CD4-positive, alpha-beta T cell (primary cell): ENCODE measurements at regions not wholly inside any gene's neighbourhood (a gene's known extent, or its start where the extent isn't known, plus 50 kb on each side); places are given as distances from the start of the nearest gene placed in this dataset.

ENCODE experiments used
- ATAC-seq: fragments of 200-7000 bp; cut with Tn5 transposase; one replicate; pipeline ENCODE4 v1.10.0; 2022; ENCODE audit warnings: mild to moderate bottlenecking; ENCODE audit not compliant: poor library complexity
- CTCF ChIA-PET: fragments of 350-600 bp; sonication (Branson Sonifier 250); formaldehyde crosslinking; loops from one replicate; lab custom pipeline; 2021; ENCODE audit warnings: antibody characterized with exemption, inconsistent platforms; lab: Charles Lee
- POLR2A ChIA-PET: fragments of 350-600 bp; sonication (Branson Sonifier 250); formaldehyde crosslinking; loops from one replicate; lab custom pipeline; 2021; ENCODE audit warnings: antibody characterized with exemption, inconsistent platforms; lab: Charles Lee
- DNase-seq, 14 experiments: peaks; one replicate each; pipeline ENCODE4 v3.0.0-alpha.2; 2013 to 2020; ENCODE audit warnings: mixed read lengths in 2 of 14
- H3K27ac ChIP-seq, 2 donors: one replicate each; pipeline versions ENCODE4 v1.5.1 to v1.7.0; 2013; ENCODE audit warnings: low read length in 2 of 2, low read depth in 1 of 2, mild to moderate bottlenecking in 1 of 2
- H3K27me3 ChIP-seq, 2 experiments: 1 replicate in 1 of 2; 2 replicates in 1 of 2; pipeline versions ENCODE4 v1.6.1 to v1.7.0; 2013; ENCODE audit warnings: low read length in 2 of 2, control low read depth in 1 of 2, mild to moderate bottlenecking in 1 of 2, moderate library complexity in 1 of 2; ENCODE audit not compliant: insufficient read depth in 2 of 2, control insufficient read depth in 1 of 2
- H3K36me3 ChIP-seq: one replicate; pipeline ENCODE4 v1.6.1; 2013; ENCODE audit warnings: low read length, control low read depth; ENCODE audit not compliant: insufficient read depth
- H3K4me1 ChIP-seq: one replicate; pipeline ENCODE4 v1.6.1; 2013; ENCODE audit warnings: low read length, control low read depth; ENCODE audit not compliant: insufficient read depth
- H3K4me3 ChIP-seq: one replicate; pipeline ENCODE4 v1.5.1; 2013; ENCODE audit warnings: mild to moderate bottlenecking, low read length, moderate library complexity
- H3K9me3 ChIP-seq, 2 experiments: 1 replicate in 1 of 2; 2 replicates in 1 of 2; pipeline versions ENCODE4 v1.6.1 to v1.7.0; 2013; ENCODE audit warnings: low read length in 2 of 2, mild to moderate bottlenecking in 2 of 2, control low read depth in 1 of 2, moderate library complexity in 1 of 2; ENCODE audit not compliant: control insufficient read depth in 1 of 2, insufficient read depth in 1 of 2
- H3K27ac Mint-ChIP-seq: one replicate; pipeline ENCODE4 v1.8.0; 2020; ENCODE audit warnings: mixed read lengths
- H3K27me3 Mint-ChIP-seq: one replicate; pipeline ENCODE4 v1.8.0; 2021; ENCODE audit warnings: mixed read lengths
- H3K36me3 Mint-ChIP-seq: one replicate; pipeline ENCODE4 v1.8.0; 2021; ENCODE audit warnings: low read depth, mixed read lengths
- H3K4me1 Mint-ChIP-seq: one replicate; pipeline ENCODE4 v1.8.0; 2021; ENCODE audit warnings: low read depth, mixed read lengths
- H3K4me3 Mint-ChIP-seq: one replicate; pipeline ENCODE4 v1.8.0; 2020; ENCODE audit warnings: mild to moderate bottlenecking, mixed read lengths
- H3K9me3 Mint-ChIP-seq: one replicate; pipeline ENCODE4 v1.8.0; 2020; ENCODE audit warnings: mixed read lengths
- CTCF ChIP-seq: fragments of 200-600 bp; IDR thresholded peaks from one replicate; pipeline ENCODE4 v1.8.0; 2022; ENCODE audit warnings: antibody characterized with exemption, mild to moderate bottlenecking
- intact Hi-C, 2 experiments: fragments of 100-400 bp; cut with DNase I in 1 of 2; cut with micrococcal nuclease in 1 of 2; formaldehyde crosslinking; loops; one replicate each; pipeline versions ENCODE4 v1.15.1 to v1.9.0; 2023 to 2025; cut with DNase I, micrococcal nuclease

GRCh38 chr12:38113991-38114390, 202.6 kb upstream of the ALG10B start:
- DNase-seq, result no peak
- no peaks in the 10 kb centered on the region for H3K27me3 Mint-ChIP-seq
- H3K36me3 ChIP-seq, result no peaks in the 10 kb centered on the region
- H3K27ac ChIP-seq, result no peak overlapping the region
- ChIA-PET POLR2A (no interaction called here), CTCF (no interaction called here)
- ATAC-seq, result no peak
- H3K9me3 ChIP-seq, result peaks cover 0 to 9% of the 10 kb centered on the region in 2 experiments
- H3K9me3 Mint-ChIP-seq, result peaks cover 3% of the 10 kb centered on the region
- H3K27ac Mint-ChIP-seq, result no peak overlapping the region
- H3K4me3 Mint-ChIP-seq, result no peak overlapping the region
- no peak overlapping the region for H3K4me3 ChIP-seq
- no peaks in the 10 kb centered on the region for H3K4me1 Mint-ChIP-seq
- intact Hi-C loops, result no loop called here
- H3K36me3 Mint-ChIP-seq, result no peaks in the 10 kb centered on the region
- H3K27me3 ChIP-seq, result no peaks in the 10 kb centered on the region
- no peak for TF ChIP-seq CTCF
- H3K4me1 ChIP-seq, result no peaks in the 10 kb centered on the region

GRCh38 chr12:38116968-38117367, 199.6 kb upstream of the ALG10B start:
- no peaks in the 10 kb centered on the region for H3K27me3 Mint-ChIP-seq
- Histone ChIP-seq H3K27me3 (no peaks in the 10 kb centered on the region), H3K4me3 (no peak overlapping the region), H3K36me3 (no peaks in the 10 kb centered on the region), H3K4me1 (no peaks in the 10 kb centered on the region), H3K9me3 (peaks cover 0 to 4% of the 10 kb centered on the region in 2 experiments), H3K27ac (no peak overlapping the region)
- no peak for DNase-seq
- ChIA-PET POLR2A (no interaction called here), CTCF (no interaction called here)
- intact Hi-C loops, result no loop called here
- H3K36me3 Mint-ChIP-seq, result no peaks in the 10 kb centered on the region
- H3K4me1 Mint-ChIP-seq, result no peaks in the 10 kb centered on the region
- H3K4me3 Mint-ChIP-seq, result no peak overlapping the region
- no peak for TF ChIP-seq CTCF
- no peak for ATAC-seq
- no peak overlapping the region for H3K27ac Mint-ChIP-seq
- peaks cover 3% of the 10 kb centered on the region for H3K9me3 Mint-ChIP-seq

GRCh38 chr12:38118632-38119031, 197.9 kb upstream of the ALG10B start:
- POLR2A ChIA-PET, result no interaction called here
- H3K27me3 ChIP-seq, result no peaks in the 10 kb centered on the region
- no peak overlapping the region for H3K27ac ChIP-seq
- no peaks in the 10 kb centered on the region for H3K4me1 ChIP-seq
- H3K4me3 ChIP-seq, result no peak overlapping the region
- no peak for TF ChIP-seq CTCF
- Mint-ChIP-seq H3K4me1 (no peaks in the 10 kb centered on the region), H3K36me3 (no peaks in the 10 kb centered on the region), H3K27me3 (no peaks in the 10 kb centered on the region), H3K9me3 (peaks cover 3% of the 10 kb centered on the region), H3K4me3 (no peak overlapping the region), H3K27ac (no peak overlapping the region)
- DNase-seq, result no peak
- intact Hi-C loops, result no loop called here
- H3K9me3 ChIP-seq, result peaks cover 0 to 4% of the 10 kb centered on the region in 2 experiments
- no peak for ATAC-seq
- no peaks in the 10 kb centered on the region for H3K36me3 ChIP-seq
- CTCF ChIA-PET, result no interaction called here
